A673 (cell line): ENCODE measurements at regions not wholly inside any gene's neighbourhood (a gene's known extent, or its start where the extent isn't known, plus 50 kb on each side); places are given as distances from the start of the nearest gene placed in this dataset.

Source experiments
- BruUV-seq: library from RNA; stranded (reverse); fragments of 400-500 nt; replicated peaks from 2 replicates; lab custom pipeline; 2021; lab: Mats Ljungman, UMichigan
- CTCF ChIA-PET: fragments of 300-600 bp; sonication (Branson Sonifier 250); formaldehyde crosslinking; loops from one replicate; lab custom pipeline; 2022; ENCODE audit warnings: antibody characterized with exemption; lab: Charles Lee
- POLR2A ChIA-PET: fragments of 300-600 bp; sonication (Branson Sonifier 250); formaldehyde crosslinking; loops from one replicate; lab custom pipeline; 2022; ENCODE audit warnings: antibody characterized with exemption; ENCODE audit not compliant: low non-redundant PET; lab: Charles Lee
- DNase-seq: peaks from one replicate; pipeline ENCODE4 v3.0.0-alpha.2; 2015; ENCODE audit warnings: low spot score
- H3K27ac ChIP-seq: fragments of 200-600 bp; sonication (generic); 2 replicates; pipeline ENCODE4 v1.5.1; 2016; ENCODE audit warnings: mixed run types, low read depth, mild to moderate bottlenecking, mixed read lengths, antibody characterized with exemption, low read length; ENCODE audit not compliant: poor library complexity, severe bottlenecking
- H3K27me3 ChIP-seq: fragments of 200-600 bp; sonication (generic); replicated peaks from 2 replicates; pipeline ENCODE4 v1.6.1; 2017; ENCODE audit warnings: mixed run types, low read depth, mild to moderate bottlenecking, mixed read lengths, antibody characterized with exemption, low read length; ENCODE audit not compliant: insufficient read depth, poor library complexity
- H3K36me3 ChIP-seq: fragments of 200-600 bp; sonication (generic); 2 replicates; pipeline ENCODE4 v1.6.1; 2016; ENCODE audit warnings: mixed run types, mild to moderate bottlenecking, mixed read lengths, antibody characterized with exemption, low read length; ENCODE audit not compliant: insufficient read depth, poor library complexity, severe bottlenecking
- H3K4me1 ChIP-seq: fragments of 200-600 bp; sonication (generic); 2 replicates; pipeline ENCODE4 v1.6.1; 2017; ENCODE audit warnings: mixed run types, mild to moderate bottlenecking, mixed read lengths, antibody characterized with exemption, low read length; ENCODE audit not compliant: insufficient read depth, poor library complexity, severe bottlenecking
- H3K4me3 ChIP-seq: fragments of 200-600 bp; sonication (generic); 2 replicates; pipeline ENCODE4 v1.5.1; 2016; ENCODE audit warnings: low read depth, mixed run types, mild to moderate bottlenecking, mixed read lengths, low read length; ENCODE audit not compliant: poor library complexity, severe bottlenecking
- H3K9me3 ChIP-seq: fragments of 200-600 bp; sonication (generic); 2 replicates; pipeline ENCODE4 v1.6.1; 2016; ENCODE audit warnings: mixed run types, low read depth, mild to moderate bottlenecking, mixed read lengths, antibody characterized with exemption, low read length; ENCODE audit not compliant: poor library complexity, severe bottlenecking
- EZH2 ChIP-seq: fragments of 200-600 bp; sonication (generic); IDR thresholded peaks from 2 replicates; pipeline ENCODE4 v1.6.1; 2017; ENCODE audit warnings: borderline replicate concordance, low read depth, mild to moderate bottlenecking, mixed read lengths, antibody characterized with exemption, low read length; ENCODE audit not compliant: poor library complexity, severe bottlenecking
- intact Hi-C: fragments of 100-400 bp; cut with micrococcal nuclease; formaldehyde crosslinking; loops from one replicate; pipeline ENCODE4 v1.10.0; 2022; ENCODE audit not compliant: unreplicated experiment
- TF ChIP-seq, protein P1 (sequence below): fragments of 300-800, 200-600 bp; sonication (generic); conservative IDR thresholded peaks from 2 replicates; pipeline ENCODE4 v1.5.1; 2017; ENCODE audit warnings: low read depth, mild to moderate bottlenecking, antibody characterized with exemption, low read length, moderate library complexity, mixed read lengths

DNA sequence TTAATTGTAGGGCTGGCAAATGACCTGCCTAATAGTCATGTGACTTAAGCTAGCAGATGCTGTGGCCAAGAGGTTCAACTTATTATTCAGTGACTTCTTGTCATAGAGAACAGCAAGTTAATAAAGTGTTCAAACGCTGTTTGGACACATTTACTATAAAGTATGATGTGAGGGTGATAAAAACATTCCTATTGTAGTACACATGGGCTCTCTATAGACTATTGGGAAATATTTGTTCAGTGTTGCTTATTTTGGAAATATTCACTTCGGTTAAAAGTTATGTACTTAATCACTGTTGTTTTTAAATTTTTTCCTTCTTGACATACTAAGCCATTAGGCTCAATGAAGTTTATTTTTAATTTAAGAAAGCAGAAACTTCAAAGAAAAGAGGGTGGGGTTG, 345.0 kb downstream of the NNT start:
- TF ChIP-seq, protein P1, sequence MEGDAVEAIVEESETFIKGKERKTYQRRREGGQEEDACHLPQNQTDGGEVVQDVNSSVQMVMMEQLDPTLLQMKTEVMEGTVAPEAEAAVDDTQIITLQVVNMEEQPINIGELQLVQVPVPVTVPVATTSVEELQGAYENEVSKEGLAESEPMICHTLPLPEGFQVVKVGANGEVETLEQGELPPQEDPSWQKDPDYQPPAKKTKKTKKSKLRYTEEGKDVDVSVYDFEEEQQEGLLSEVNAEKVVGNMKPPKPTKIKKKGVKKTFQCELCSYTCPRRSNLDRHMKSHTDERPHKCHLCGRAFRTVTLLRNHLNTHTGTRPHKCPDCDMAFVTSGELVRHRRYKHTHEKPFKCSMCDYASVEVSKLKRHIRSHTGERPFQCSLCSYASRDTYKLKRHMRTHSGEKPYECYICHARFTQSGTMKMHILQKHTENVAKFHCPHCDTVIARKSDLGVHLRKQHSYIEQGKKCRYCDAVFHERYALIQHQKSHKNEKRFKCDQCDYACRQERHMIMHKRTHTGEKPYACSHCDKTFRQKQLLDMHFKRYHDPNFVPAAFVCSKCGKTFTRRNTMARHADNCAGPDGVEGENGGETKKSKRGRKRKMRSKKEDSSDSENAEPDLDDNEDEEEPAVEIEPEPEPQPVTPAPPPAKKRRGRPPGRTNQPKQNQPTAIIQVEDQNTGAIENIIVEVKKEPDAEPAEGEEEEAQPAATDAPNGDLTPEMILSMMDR: no peak
- no peak for TF ChIP-seq EZH2

DNA sequence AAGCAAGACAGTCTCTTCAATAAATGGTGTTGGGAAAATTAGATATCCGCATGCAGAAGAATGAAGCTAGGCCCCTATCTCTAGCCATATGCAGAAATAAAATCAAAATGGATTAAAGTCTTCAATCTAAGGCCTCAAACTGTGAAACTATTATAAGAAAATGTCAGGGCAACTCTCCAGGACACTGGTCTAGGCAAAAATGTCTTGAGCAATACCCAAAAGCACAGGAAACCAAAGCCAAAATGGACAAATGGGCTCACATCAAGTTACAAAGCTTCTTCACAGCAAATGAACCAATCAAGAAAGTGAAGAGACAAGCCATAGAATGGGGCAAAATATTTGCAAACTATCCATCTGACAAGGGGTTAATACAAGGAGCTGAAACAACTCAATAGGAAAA, 338.8 kb downstream of the NNT start:
- Histone ChIP-seq H3K27ac (no peak overlapping the region), H3K36me3 (no peaks in the 10 kb centered on the region), H3K4me3 (no peak overlapping the region), H3K4me1 (no peaks in the 10 kb centered on the region), H3K27me3 (no peaks in the 10 kb centered on the region), H3K9me3 (peaks cover 6% of the 10 kb centered on the region)
- intact Hi-C loops: no loop called here
- BruUV-seq: no TSS peak
- ChIA-PET CTCF (no interaction called here), POLR2A (no interaction called here)
- no peak for DNase-seq
- TF ChIP-seq EZH2: no peak
- TF ChIP-seq, protein P1: no peak

More for the DNA sequence above, 345.0 kb downstream of the NNT start:
- Histone ChIP-seq H3K36me3 (no peaks in the 10 kb centered on the region), H3K27me3 (no peaks in the 10 kb centered on the region), H3K27ac (no peak overlapping the region), H3K9me3 (peaks cover 6% of the 10 kb centered on the region), H3K4me3 (no peak overlapping the region), H3K4me1 (no peaks in the 10 kb centered on the region)
- DNase-seq: no peak
- no TSS peak for BruUV-seq
- intact Hi-C loops: no loop called here
- ChIA-PET POLR2A (no interaction called here), CTCF (no interaction called here)

DNA sequence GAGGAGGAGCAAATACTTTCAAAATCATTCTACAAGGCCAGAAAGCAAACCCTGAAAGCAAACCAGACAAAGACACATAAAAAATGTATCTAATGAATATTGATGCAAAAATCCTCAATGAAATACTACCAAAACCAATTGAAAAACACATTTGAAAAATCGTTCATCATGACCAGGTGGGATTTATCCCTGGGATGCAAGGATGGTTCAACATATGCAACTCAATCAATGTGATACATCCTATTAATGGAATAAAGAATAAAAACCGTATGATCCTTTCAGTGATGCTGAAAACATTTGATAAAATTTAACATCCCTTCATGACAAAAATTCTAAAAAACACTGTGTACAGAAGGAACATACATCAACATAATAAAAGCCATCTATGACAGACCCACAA, 337.6 kb downstream of the NNT start:
- H3K27me3 ChIP-seq: no peaks in the 10 kb centered on the region
- BruUV-seq: no TSS peak
- intact Hi-C loops: no loop called here
- DNase-seq: no peak
- no peaks in the 10 kb centered on the region for H3K36me3 ChIP-seq
- TF ChIP-seq, protein P1: no peak
- TF ChIP-seq EZH2: no peak
- CTCF ChIA-PET: no interaction called here
- H3K9me3 ChIP-seq: no peaks in the 10 kb centered on the region
- H3K4me1 ChIP-seq: no peaks in the 10 kb centered on the region
- POLR2A ChIA-PET: no interaction called here
- no peak overlapping the region for H3K4me3 ChIP-seq
- H3K27ac ChIP-seq: no peak overlapping the region
